GM21447 (cell line): ENCODE measurements at regions not wholly inside any gene's neighbourhood (a gene's known extent, or its start where the extent isn't known, plus 50 kb on each side); places are given as distances from the start of the nearest gene placed in this dataset.
"Not testable (repeated sequence)": the region's sequence is repeated elsewhere in the genome, so short reads cannot be mapped to it uniquely, and the experiment has no call there.

Experiments used
- ATAC-seq: cut with Tn5 transposase; IDR thresholded peaks from one replicate; pipeline ENCODE4 v1.9.1; 2021; ENCODE audit not compliant: unreplicated experiment

GRCh38 chr5:162762119-162762518 lies 675.3 kb upstream of the CCNG1 start:
- ATAC-seq, result no peak

- ATAC-seq, result no peak
Observed at GRCh38 chr5:162769019-162769418, 668.4 kb upstream of the CCNG1 start.

GRCh38 chr5:162785673-162786072 lies 651.7 kb upstream of the CCNG1 start:
- no peak for ATAC-seq

- no peak for ATAC-seq
Observed at GRCh38 chr5:162786234-162786633, 651.2 kb upstream of the CCNG1 start.

GRCh38 chr5:162796507-162796906 lies 640.9 kb upstream of the CCNG1 start:
- ATAC-seq, result no peak

- ATAC-seq, result no peak
Observed at GRCh38 chr5:162800301-162800700, 637.1 kb upstream of the CCNG1 start.

- ATAC-seq, result no peak
Observed at GRCh38 chr5:162801235-162801634, 636.2 kb upstream of the CCNG1 start.

GRCh38 chr5:162806195-162806594 lies 631.2 kb upstream of the CCNG1 start:
- no peak for ATAC-seq

- ATAC-seq, result no peak
Observed at GRCh38 chr5:162811071-162811470, 626.3 kb upstream of the CCNG1 start.

GRCh38 chr5:162816816-162817215 lies 620.6 kb upstream of the CCNG1 start:
- ATAC-seq, result no peak

GRCh38 chr5:162817364-162817763 lies 620.0 kb upstream of the CCNG1 start:
- ATAC-seq, result no peak

GRCh38 chr5:162821664-162822063 lies 615.7 kb upstream of the CCNG1 start:
- not testable (repeated sequence) for ATAC-seq

- no peak for ATAC-seq
Observed at GRCh38 chr5:162824360-162824759, 613.0 kb upstream of the CCNG1 start.

GRCh38 chr5:162837155-162837554 lies 600.2 kb upstream of the CCNG1 start:
- ATAC-seq, result no peak

- no peak for ATAC-seq
Observed at GRCh38 chr5:162842727-162843126, 594.7 kb upstream of the CCNG1 start.

GRCh38 chr5:162852134-162852533 lies 585.3 kb upstream of the CCNG1 start:
- ATAC-seq, result no peak

GRCh38 chr5:162858770-162859169 lies 578.6 kb upstream of the CCNG1 start:
- no peak for ATAC-seq

GRCh38 chr5:162870966-162871365 lies 566.4 kb upstream of the CCNG1 start:
- ATAC-seq, result no peak

- ATAC-seq, result no peak
Observed at GRCh38 chr5:162882629-162883028, 554.8 kb upstream of the CCNG1 start.

- no peak for ATAC-seq
Observed at GRCh38 chr5:162886717-162887116, 550.7 kb upstream of the CCNG1 start.

- ATAC-seq, result no peak
Observed at GRCh38 chr5:162888268-162888667, 549.1 kb upstream of the CCNG1 start.

- no peak for ATAC-seq
Observed at GRCh38 chr5:162911873-162912272, 525.5 kb upstream of the CCNG1 start.

GRCh38 chr5:162916368-162916767 lies 521.0 kb upstream of the CCNG1 start:
- no peak for ATAC-seq

- no peak for ATAC-seq
Observed at GRCh38 chr5:162929104-162929503, 508.3 kb upstream of the CCNG1 start.
